ENCODE measurements at regions not wholly inside any gene's neighbourhood (a gene's known extent, or its start where the extent isn't known, plus 50 kb on each side); places are given as distances from the start of the nearest gene placed in this dataset.

DNA sequence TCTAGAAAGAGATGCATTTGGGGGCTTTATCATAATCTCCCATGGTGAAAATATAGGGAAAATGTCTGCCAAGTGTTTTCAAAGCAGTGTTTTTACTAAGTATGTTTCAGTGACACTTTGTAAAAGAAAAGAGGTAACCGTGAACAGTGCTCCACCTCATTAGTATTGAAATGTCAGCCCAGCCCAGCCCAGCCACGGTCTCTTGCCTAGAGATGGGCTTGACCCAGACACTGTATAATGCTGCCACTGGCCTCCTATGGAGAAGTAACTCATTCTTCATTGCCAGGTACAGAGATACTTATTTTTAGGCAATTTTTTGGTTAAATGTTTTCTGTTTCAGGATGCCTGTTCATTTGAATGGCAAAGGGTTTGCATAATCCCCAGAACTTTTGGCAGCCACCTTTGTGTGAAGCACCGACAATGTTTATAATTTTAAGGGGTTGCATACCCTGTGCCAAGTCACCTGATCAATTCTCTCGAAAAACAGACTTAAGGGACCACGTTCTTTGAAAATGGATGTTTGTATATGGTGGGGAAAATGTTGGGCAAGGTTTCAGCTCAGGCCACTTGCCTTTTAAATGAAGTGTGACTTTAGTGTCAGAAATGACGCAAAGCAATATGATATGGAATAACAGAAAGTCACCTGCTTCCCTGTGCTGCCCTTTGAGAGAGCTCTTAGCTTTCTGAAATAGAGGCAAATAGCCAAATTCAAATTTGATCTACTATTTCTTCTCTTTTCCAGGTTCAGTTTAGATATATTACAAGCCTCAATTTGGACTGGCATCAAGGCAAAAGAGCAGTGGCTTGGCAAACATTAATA is 314.5 kb upstream of the RGPD4 start:
- H3K27me3 Mint-ChIP-seq (ENCODE audit: low read depth), result no peaks in the 10 kb centered on the region; the same call in 1 of the 2 replicates
- peaks cover 10% of the 10 kb centered on the region for H3K9me3 Mint-ChIP-seq
- no peak overlapping the region for H3K4me3 Mint-ChIP-seq
- no peaks in the 10 kb centered on the region for H3K4me1 Mint-ChIP-seq
- H3K27ac Mint-ChIP-seq, result no peak overlapping the region
- no peak for DNase-seq (ENCODE audit: low spot score)
- peak; percentile 71; the same call in 1 of the 2 replicates for ATAC-seq
- ChIA-PET CTCF (no interaction called here), POLR2A (no interaction called here)
- no peak for TF ChIP-seq OVOL2 (CRISPR knock-in tag; IDR thresholded peaks at IDR 0.05; ENCODE audit: borderline replicate concordance)
- TF ChIP-seq KAT7 (CRISPR knock-in tag; IDR thresholded peaks at IDR 0.05; ENCODE audit: borderline replicate concordance), result no peak
- TF ChIP-seq ETV6 (CRISPR knock-in tag; IDR thresholded peaks at IDR 0.05), result no peak
- TF ChIP-seq, protein P1, sequence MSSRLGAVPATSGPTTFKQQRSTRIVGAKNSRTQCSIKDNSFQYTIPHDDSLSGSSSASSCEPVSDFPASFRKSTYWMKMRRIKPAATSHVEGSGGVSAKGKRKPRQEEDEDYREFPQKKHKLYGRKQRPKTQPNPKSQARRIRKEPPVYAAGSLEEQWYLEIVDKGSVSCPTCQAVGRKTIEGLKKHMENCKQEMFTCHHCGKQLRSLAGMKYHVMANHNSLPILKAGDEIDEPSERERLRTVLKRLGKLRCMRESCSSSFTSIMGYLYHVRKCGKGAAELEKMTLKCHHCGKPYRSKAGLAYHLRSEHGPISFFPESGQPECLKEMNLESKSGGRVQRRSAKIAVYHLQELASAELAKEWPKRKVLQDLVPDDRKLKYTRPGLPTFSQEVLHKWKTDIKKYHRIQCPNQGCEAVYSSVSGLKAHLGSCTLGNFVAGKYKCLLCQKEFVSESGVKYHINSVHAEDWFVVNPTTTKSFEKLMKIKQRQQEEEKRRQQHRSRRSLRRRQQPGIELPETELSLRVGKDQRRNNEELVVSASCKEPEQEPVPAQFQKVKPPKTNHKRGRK (CRISPR knock-in tag; IDR thresholded peaks at IDR 0.05; ENCODE audit: borderline replicate concordance), result no peak
- TF ChIP-seq, protein P2, sequence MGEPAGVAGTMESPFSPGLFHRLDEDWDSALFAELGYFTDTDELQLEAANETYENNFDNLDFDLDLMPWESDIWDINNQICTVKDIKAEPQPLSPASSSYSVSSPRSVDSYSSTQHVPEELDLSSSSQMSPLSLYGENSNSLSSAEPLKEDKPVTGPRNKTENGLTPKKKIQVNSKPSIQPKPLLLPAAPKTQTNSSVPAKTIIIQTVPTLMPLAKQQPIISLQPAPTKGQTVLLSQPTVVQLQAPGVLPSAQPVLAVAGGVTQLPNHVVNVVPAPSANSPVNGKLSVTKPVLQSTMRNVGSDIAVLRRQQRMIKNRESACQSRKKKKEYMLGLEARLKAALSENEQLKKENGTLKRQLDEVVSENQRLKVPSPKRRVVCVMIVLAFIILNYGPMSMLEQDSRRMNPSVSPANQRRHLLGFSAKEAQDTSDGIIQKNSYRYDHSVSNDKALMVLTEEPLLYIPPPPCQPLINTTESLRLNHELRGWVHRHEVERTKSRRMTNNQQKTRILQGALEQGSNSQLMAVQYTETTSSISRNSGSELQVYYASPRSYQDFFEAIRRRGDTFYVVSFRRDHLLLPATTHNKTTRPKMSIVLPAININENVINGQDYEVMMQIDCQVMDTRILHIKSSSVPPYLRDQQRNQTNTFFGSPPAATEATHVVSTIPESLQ (CRISPR knock-in tag; IDR thresholded peaks at IDR 0.05), result no peak
- H3K36me3 Mint-ChIP-seq, result 0 out of 2 replicates have a peak, but pooled peaks cover 2% of the 10 kb centered on the region

DNA sequence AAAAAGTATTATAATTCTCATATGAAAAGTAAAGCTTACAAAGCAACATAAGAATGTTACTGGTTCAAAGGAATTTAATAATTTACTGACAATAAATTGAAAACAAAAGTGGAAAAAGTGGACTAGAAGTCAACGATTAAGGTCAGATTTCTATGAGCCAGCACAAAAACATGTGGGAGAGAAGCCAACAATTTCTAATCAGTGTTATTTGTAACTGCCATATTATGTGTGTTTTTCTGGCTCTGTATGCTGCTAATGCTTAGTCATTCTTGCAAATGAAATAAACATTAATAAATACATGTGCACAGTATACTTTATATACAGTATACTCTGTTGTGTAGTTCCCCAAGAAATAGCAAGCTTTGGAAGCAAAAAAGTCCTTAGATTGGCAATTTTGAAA is 301.3 kb upstream of the RGPD4 start:
- ChIA-PET POLR2A (no interaction called here), CTCF (no interaction called here)
- Mint-ChIP-seq H3K9me3 (peaks cover 54% of the 10 kb centered on the region), H3K4me3 (no peak overlapping the region), H3K36me3 (peaks cover 28% of the 10 kb centered on the region), H3K4me1 (no peaks in the 10 kb centered on the region), H3K27ac (no peak overlapping the region), H3K27me3 (ENCODE audit: low read depth) (no peaks in the 10 kb centered on the region)
- DNase-seq (ENCODE audit: low spot score) (no peak), ATAC-seq (no peak)
- TF ChIP-seq, protein P3, sequence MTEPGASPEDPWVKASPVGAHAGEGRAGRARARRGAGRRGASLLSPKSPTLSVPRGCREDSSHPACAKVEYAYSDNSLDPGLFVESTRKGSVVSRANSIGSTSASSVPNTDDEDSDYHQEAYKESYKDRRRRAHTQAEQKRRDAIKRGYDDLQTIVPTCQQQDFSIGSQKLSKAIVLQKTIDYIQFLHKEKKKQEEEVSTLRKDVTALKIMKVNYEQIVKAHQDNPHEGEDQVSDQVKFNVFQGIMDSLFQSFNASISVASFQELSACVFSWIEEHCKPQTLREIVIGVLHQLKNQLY (CRISPR knock-in tag; IDR thresholded peaks at IDR 0.05), result no peak
- TF ChIP-seq, protein P4, sequence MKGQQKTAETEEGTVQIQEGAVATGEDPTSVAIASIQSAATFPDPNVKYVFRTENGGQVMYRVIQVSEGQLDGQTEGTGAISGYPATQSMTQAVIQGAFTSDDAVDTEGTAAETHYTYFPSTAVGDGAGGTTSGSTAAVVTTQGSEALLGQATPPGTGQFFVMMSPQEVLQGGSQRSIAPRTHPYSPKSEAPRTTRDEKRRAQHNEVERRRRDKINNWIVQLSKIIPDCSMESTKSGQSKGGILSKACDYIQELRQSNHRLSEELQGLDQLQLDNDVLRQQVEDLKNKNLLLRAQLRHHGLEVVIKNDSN (CRISPR knock-in tag; IDR thresholded peaks at IDR 0.05), result no peak
- TF ChIP-seq ZNF416 (CRISPR knock-in tag; IDR thresholded peaks at IDR 0.05) (no peak), MXD4 (CRISPR knock-in tag; IDR thresholded peaks at IDR 0.05; ENCODE audit: borderline replicate concordance) (no peak), CREM (CRISPR knock-in tag; IDR thresholded peaks at IDR 0.05) (no peak), ZNF232 (CRISPR knock-in tag; IDR thresholded peaks at IDR 0.05) (no peak), GABPB1 (CRISPR knock-in tag; IDR thresholded peaks at IDR 0.05) (no peak)

DNA sequence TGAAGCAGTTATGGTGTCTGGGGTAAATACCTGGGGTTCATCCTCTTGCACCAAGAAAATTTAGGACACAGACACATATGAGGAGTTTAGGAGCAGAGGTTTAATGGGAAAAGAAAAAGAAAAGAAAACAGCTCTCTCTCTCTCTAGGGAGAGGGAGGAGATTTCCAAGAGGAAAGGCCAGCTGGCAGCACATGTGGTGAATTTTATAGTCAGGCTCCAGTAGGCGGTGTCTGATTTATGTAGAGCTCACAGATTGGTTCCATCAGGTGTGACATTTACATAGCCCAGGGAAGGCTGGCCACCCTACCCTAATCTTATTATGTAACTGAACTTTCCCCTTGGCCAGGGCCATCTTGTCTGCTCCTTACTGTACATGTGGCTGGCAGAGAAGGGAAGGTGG is 297.5 kb upstream of the RGPD4 start:
- H3K9me3 Mint-ChIP-seq, result peaks cover 30% of the 10 kb centered on the region
- CTCF ChIA-PET, result no interaction called here
- POLR2A ChIA-PET, result no interaction called here
- no peak overlapping the region for H3K27ac Mint-ChIP-seq
- H3K27me3 Mint-ChIP-seq (ENCODE audit: low read depth), result no peaks in the 10 kb centered on the region; the same call in 1 of the 2 replicates
- TF ChIP-seq NFYB (CRISPR knock-in tag; conservative IDR thresholded peaks at IDR 0.05; ENCODE audit: low read depth) (no peak), FOXK1 (CRISPR knock-in tag; IDR thresholded peaks at IDR 0.05) (no peak)
- ATAC-seq, result peak; percentile 61
- peaks cover 17% of the 10 kb centered on the region for H3K36me3 Mint-ChIP-seq
- DNase-seq (ENCODE audit: low spot score), result no peak
- no peaks in the 10 kb centered on the region for H3K4me1 Mint-ChIP-seq
- no peak overlapping the region for H3K4me3 Mint-ChIP-seq

DNA sequence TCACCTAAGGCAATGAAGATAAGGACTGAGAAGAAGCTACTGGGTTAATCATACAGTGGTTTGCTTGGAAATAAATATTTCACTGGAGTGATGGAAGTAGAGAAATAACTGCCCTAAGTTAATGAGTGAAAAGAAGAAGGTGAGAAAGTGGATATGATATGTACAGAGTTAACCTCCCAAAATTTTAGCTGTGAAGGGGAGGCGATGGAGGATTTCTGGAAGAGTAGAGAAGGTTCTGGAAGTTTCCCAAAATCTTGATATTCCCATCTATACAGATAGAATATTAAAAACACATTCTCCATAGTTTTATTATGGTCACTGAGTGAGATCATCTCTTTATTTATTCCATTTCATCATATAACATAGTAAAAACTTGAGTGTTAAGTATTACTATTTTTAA is 296.6 kb upstream of the RGPD4 start:
- ATAC-seq (no peak), DNase-seq (ENCODE audit: low spot score) (no peak)
- Mint-ChIP-seq H3K27me3 (ENCODE audit: low read depth) (peaks cover under 1% of the 10 kb centered on the region; the same call in 1 of the 2 replicates), H3K27ac (no peak overlapping the region), H3K36me3 (peaks cover 8% of the 10 kb centered on the region), H3K4me1 (no peaks in the 10 kb centered on the region), H3K4me3 (no peak overlapping the region), H3K9me3 (peaks cover 29% of the 10 kb centered on the region)
- POLR2A ChIA-PET, result no interaction called here
- CTCF ChIA-PET, result no interaction called here
- TF ChIP-seq, protein P5, sequence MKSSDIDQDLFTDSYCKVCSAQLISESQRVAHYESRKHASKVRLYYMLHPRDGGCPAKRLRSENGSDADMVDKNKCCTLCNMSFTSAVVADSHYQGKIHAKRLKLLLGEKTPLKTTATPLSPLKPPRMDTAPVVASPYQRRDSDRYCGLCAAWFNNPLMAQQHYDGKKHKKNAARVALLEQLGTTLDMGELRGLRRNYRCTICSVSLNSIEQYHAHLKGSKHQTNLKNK (CRISPR knock-in tag; IDR thresholded peaks at IDR 0.05), result no peak
- TF ChIP-seq TEAD4 (CRISPR knock-in tag; IDR thresholded peaks at IDR 0.05), result no peak
- TF ChIP-seq, protein P1 (CRISPR knock-in tag; IDR thresholded peaks at IDR 0.05; ENCODE audit: borderline replicate concordance), result no peak
- no peak for TF ChIP-seq IRF2 (CRISPR knock-in tag; IDR thresholded peaks at IDR 0.05; ENCODE audit: borderline replicate concordance, low read depth)
- TF ChIP-seq NFATC4 (CRISPR knock-in tag; IDR thresholded peaks at IDR 0.05), result no peak
- no peak for TF ChIP-seq FOXJ3 (CRISPR knock-in tag; IDR thresholded peaks at IDR 0.05; ENCODE audit: borderline replicate concordance)
- no peak for TF ChIP-seq TEAD1 (CRISPR knock-in tag; IDR thresholded peaks at IDR 0.05)
- no peak for TF ChIP-seq CREB1 (CRISPR knock-in tag; IDR thresholded peaks at IDR 0.05)
- TF ChIP-seq JUN (CRISPR knock-in tag; IDR thresholded peaks at IDR 0.05), result no peak
- no peak for TF ChIP-seq ESRRA (CRISPR knock-in tag; IDR thresholded peaks at IDR 0.05; ENCODE audit: borderline replicate concordance)
- TF ChIP-seq SOX15 (CRISPR knock-in tag; IDR thresholded peaks at IDR 0.05), result no peak
